ENCODE measurements at regions not wholly inside any gene's neighbourhood (a gene's known extent, or its start where the extent isn't known, plus 50 kb on each side); places are given as distances from the start of the nearest gene placed in this dataset.

DNA sequence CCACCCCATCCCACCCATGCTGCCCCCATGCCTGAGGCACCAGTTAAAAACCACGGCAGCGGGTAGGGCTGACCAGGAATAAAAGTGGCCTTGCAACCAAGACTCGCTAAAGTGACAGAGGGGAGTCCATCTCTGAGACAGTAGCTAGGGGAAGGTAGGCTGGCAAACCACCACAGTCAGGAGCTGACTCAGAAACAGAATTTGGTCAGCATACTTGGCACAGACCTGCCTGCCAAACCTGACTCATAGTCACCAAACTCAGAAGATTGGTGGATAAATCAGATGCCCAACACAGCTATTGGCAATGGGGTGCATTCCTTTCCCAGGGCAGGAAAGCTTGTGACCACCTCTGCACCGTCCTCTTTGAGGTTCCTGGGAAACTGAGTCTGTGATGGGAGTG lies 193.8 kb downstream of the BCOR start:
- ATAC-seq: peak; percentile 33

DNA sequence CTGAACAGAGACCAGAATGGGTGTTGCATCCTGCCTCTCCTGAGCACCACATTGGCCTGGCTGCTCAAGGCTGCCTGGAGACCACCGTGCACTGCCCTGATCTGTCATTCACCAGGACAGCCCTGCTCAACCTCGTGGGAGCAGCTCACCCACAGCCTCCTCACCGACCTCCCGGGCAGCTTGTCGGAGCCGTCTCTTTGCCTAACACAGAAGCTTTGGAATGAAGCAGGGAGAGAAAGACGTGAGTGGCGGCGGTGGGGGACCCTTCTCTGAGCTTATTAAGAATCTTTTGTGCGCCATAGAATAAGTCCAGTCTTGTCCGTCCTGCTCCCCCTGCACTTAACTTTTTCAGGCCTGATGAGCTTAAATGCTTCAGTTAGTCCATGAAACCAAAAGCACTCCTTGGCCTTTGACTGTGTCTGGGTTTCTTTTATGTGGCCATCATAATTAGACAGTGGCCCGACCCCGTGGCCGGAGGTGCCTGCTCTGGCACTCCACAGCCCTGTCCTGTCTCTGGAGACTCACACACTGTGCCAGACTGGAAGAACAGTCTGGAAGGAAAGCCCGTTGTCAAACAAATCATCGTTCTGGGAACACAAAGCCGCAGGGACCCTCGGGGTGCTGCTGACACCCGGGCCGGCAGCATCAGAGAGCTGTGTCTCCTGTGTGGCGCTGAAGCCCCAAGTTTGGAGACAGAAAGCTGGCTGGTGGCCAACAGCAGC lies 192.8 kb downstream of the BCOR start:
- ATAC-seq: no peak

DNA sequence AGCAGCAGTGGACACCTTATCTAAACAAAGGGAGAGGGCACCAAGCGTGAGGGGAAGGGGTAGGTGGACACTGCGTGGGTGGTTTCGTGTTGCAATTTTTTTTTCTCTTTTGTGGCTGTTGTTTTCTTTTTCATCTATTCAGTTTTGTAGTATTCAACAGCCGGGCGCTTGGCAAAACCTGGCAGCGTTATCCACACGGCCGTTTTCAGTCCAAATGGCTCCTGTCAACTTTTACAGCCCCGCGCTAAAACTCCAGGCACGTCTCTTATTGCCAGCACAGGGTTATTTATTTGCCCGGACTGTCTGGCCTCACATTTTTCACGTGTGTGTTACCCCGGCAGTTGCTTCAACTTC lies 192.2 kb downstream of the BCOR start:
- ATAC-seq: no peak

DNA sequence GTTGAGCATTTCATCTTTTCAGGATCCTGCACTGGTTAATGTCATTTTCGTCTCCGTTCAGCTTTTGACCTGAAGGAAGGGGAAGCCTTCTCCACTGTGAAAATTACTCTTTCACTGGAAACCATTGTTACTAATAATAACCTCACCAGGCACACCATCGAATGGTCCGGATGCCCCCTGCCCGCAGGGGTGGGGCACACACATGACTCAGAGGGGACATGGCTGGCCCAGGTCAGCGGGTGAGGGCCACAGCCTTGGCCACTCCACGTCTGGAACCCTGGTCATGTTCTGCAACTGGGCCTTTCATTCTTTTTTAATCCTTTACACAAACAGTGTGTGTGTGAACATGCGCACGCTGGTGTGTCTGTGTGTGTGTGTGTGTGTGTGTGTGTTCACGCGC lies 191.8 kb downstream of the BCOR start:
- no peak for ATAC-seq

GRCh38 chrX:39907964-39908661 lies 189.6 kb downstream of the BCOR start:
- peak; percentile 68 for ATAC-seq

DNA sequence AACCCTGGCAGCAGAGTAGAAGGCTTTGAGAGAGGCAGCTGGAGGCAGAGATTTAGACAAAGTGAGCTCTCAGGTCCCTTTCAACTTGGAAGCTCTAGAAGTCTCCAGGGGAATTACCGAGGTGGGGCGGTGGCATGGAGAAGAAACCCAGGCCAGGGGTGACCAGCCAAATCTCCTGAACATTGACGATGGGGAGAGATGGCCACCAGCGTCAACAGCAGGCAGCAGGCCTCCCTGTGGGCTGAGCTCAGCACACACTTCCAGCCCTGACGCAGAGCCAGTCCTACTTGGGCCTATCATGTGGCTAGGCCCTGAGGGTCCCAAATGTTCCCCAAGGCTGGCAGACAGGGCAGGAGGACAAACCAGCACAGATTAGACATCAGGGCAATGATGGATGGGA lies 187.8 kb downstream of the BCOR start:
- no peak for ATAC-seq

DNA sequence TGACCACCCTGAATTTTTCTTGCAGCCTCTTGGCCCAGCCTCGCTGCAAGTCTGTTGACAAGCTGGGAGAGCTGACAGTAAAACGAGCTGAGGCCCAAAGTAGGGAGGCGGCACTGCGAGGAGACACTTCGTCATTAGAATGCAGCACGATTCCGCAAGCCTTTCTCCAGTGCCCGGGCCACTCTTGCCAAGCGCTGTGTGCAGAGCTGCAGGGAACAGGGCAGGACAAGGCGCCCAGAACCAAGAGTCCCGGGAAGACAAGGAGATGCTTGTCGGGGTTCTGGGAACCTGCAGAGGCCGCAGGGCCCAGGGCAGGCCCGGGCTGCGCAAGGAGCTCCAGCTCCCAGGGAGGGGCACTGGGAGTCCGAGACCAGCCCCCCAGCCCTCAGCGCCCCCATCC lies 187.1 kb downstream of the BCOR start:
- no peak for ATAC-seq

GRCh38 chrX:39911278-39911897 lies 186.4 kb downstream of the BCOR start:
- no peak for ATAC-seq

GRCh38 chrX:39912126-39912525 lies 185.6 kb downstream of the BCOR start:
- ATAC-seq: no peak

DNA sequence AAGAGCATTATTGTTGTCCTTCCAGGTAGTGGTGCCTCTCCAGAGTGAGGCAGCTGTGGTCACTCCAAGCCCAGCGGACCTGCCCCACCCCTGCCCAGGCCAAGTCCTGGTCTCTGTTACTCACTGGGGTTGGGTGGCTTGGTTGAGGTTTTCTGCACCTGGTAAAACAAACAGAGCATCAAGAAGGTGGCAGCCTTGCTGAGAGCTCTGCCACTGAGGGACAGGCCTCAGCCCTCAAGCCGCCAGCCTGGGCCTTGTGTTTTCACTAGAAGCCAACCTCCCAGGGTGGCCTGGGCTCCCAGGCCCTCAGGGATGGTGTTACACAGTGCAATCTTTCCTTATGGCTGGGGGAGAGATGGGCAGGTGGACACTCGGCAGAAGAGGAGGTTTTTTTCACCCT lies 182.7 kb downstream of the BCOR start:
- no peak for ATAC-seq

GRCh38 chrX:39915596-39915995 lies 182.2 kb downstream of the BCOR start:
- ATAC-seq: no peak

GRCh38 chrX:39921838-39922237 lies 175.9 kb downstream of the BCOR start:
- no peak for ATAC-seq

GRCh38 chrX:39922488-39922887 lies 175.3 kb downstream of the BCOR start:
- ATAC-seq: no peak

DNA sequence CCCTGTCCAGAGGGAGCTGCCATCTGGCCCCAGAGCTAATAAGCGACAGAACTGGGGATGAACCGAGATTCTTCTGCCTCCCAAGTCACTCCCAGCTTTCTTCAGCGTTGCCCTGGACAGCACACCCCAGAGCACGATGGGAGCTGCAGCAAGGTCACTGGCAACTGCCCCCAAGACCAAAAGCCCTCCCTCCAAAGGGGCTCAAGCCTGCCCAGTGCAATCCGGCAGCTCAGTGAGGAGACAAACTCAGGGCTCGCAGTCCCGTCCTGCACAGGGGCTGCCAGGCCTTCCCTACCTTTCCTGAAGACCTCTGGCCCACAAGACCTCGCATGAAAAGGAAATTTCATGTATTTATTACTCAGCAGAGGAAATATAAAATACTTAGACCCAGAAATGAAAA lies 174.8 kb downstream of the BCOR start:
- ATAC-seq: no peak

DNA sequence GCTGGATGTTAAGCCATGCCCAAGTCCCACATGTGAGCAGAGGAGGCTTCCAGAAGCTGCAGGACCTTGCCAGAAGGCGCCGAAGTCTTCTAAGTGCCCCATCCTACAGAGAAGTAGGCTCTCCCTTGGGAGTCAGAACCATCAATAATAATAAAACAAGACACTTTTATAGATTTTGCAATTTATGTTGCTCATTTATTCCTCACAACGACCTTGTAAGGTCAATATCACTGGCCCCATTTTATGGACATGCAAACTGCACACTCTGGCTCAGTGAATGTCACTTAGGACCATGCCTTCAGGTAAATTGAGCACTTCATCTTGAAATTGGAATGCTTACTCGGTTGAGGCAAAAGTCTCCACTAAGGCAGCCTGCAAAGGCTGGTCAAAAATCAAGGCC lies 170.4 kb downstream of the BCOR start:
- ATAC-seq: no peak

DNA sequence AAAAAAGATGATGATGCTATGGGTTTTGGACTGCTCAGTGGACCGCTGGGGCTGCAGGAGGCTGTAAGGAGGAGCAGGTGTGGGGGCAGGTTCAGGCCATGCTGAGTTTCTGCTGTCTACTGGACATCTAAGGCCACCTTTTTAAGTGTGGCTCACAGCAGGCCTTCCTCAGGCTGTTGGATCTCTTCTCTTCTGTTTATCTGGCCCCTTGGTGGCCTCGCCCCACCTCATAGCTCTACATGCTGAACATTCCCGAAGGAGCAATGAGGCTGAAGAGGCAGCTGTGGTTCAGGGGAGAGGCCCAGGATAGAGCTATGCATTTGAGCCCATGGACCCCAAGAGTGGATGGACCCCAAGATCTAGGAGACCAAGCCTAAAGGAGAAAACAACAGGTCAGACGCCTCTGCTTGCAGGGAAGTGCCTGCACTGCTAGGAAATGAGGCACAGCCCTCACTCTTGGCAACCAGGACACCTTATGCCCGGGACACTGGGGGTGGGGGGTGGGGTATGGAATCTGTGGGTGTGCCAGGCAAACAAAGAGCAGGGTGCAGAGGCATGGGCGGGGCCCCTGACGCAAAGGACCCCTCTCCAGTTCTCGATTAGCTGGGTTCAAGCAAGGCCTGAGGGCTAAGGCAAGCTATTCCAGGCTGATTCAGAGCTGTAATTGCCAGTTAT lies 168.9 kb downstream of the BCOR start:
- peak; percentile 60 for ATAC-seq

GRCh38 chrX:39929379-39930025 lies 168.3 kb downstream of the BCOR start:
- ATAC-seq: no peak

- ATAC-seq: no peak
Measured at GRCh38 chrX:39930786-39931528, 166.8 kb downstream of the BCOR start.

- ATAC-seq: no peak
Measured at GRCh38 chrX:39931529-39932282, 166.1 kb downstream of the BCOR start.

GRCh38 chrX:39935411-39936064 lies 162.2 kb downstream of the BCOR start:
- ATAC-seq: peak; percentile 22

All from esophagus mucosa (tissue), 1 donor.